ENCODE measurements at regions not wholly inside any gene's neighbourhood (a gene's known extent, or its start where the extent isn't known, plus 50 kb on each side); places are given as distances from the start of the nearest gene placed in this dataset.

DNA sequence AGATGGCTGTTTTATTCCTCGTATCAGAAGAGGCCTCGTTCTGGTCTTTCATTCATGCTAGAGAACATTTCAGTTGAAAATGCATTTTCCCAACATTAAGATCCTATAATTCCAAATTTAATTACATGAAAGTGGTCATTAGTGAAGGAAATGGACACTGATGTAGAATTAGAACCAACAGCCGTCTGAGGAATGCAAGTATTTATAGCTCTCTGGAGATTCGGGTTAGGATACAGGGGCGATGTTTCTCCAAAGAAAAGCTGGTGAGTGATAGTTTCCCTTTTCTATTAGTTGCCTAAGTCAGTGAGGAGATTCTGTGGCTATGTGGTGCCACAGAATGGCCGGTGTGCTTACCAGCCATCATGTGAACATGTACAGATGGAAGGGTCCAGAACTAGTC, 109.0 kb upstream of the IL12A start:
- peak overlapping the region in 3 of 4 donors; percentile 3 to 67 (median 55) for H3K27ac ChIP-seq
- intact Hi-C loops (cut with DNase I): no loop called here
- no peak for TF ChIP-seq POLR2AphosphoS5 (IDR thresholded peaks at IDR 0.05)
- no peak for TF ChIP-seq POLR2A (IDR thresholded peaks at IDR 0.05)
- no peak for TF ChIP-seq EP300 (IDR thresholded peaks at IDR 0.05)
- TF ChIP-seq, protein P1, sequence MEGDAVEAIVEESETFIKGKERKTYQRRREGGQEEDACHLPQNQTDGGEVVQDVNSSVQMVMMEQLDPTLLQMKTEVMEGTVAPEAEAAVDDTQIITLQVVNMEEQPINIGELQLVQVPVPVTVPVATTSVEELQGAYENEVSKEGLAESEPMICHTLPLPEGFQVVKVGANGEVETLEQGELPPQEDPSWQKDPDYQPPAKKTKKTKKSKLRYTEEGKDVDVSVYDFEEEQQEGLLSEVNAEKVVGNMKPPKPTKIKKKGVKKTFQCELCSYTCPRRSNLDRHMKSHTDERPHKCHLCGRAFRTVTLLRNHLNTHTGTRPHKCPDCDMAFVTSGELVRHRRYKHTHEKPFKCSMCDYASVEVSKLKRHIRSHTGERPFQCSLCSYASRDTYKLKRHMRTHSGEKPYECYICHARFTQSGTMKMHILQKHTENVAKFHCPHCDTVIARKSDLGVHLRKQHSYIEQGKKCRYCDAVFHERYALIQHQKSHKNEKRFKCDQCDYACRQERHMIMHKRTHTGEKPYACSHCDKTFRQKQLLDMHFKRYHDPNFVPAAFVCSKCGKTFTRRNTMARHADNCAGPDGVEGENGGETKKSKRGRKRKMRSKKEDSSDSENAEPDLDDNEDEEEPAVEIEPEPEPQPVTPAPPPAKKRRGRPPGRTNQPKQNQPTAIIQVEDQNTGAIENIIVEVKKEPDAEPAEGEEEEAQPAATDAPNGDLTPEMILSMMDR (IDR thresholded peaks at IDR 0.05): no peak
- no peaks in the 10 kb centered on the region for H3K36me3 ChIP-seq
- no peaks in the 10 kb centered on the region for H3K27me3 ChIP-seq
- WGBS, 2 donors: 74 to 77% methylated on average over 6 of the region's 6 CpGs
- no peaks in the 10 kb centered on the region for H3K9me3 ChIP-seq
- DNase-seq: no peak
- peaks cover 0 to 66% (median 55%) of the 10 kb centered on the region in 4 donors for H3K4me1 ChIP-seq
- no peak overlapping the region for H3K4me3 ChIP-seq

DNA sequence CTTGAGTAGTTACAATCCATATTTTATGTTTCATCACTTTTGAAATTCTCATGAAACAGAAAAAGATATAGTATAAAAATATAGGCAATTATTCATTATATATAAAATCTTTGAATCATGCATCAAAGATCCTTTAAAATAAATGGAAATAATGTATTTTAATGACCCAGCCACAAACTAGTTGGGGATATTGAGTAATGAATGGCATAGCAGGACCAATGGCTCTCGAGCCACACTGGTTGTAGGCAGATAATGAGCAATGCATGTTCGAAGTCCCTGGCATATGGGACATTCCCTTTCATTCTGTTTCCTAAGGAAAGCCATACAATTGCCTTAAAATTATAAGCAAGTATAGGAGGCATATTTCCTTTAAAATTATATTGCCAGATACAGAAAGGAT, 107.4 kb upstream of the IL12A start:
- no peaks in the 10 kb centered on the region for H3K36me3 ChIP-seq
- TF ChIP-seq EP300 (IDR thresholded peaks at IDR 0.05) (no peak), POLR2AphosphoS5 (IDR thresholded peaks at IDR 0.05) (no peak), POLR2A (IDR thresholded peaks at IDR 0.05) (no peak)
- TF ChIP-seq, protein P1 (IDR thresholded peaks at IDR 0.05): no peak

DNA sequence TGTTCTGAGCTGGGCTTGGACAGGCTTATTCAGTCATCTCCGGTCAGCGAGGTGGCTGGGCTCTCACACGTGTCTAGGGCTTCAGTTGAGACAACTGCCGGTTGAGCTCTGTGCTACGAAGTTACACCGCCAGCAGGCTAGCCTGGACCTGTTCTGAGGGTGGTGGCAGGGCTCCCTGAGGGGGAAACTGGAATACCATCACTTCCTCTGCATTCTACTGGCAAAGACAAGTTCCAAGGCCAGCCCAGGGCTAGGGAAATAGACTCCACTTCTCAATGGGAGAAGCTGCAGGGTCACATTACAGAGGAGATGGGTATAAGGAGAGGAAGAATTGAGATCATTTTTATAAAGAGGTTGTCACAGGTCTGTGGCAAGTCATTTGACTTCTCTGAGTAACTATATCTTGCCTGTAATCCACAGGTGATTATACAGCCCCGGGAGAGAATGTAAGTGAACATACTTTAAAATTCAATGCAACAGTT, 106.8 kb upstream of the IL12A start:
- Histone ChIP-seq H3K4me1 (peaks cover 0 to 78% (median 69%) of the 10 kb centered on the region in 4 donors), H3K36me3 (no peaks in the 10 kb centered on the region), H3K27me3 (no peaks in the 10 kb centered on the region), H3K9me3 (no peaks in the 10 kb centered on the region), H3K4me3 (no peak overlapping the region), H3K27ac (peak overlapping the region; percentile 34 to 74 (median 64))
- intact Hi-C loops (cut with DNase I): loop anchor here (2.0 to 10.0 kb wide), 3 partner anchors 40 to 617 kb away; no protein-coding TSS in a partner anchor
- 83 to 86% methylated on average over 7 of the region's 7 CpGs for WGBS, 2 donors
- TF ChIP-seq POLR2AphosphoS5 (IDR thresholded peaks at IDR 0.05) (no peak), EP300 (IDR thresholded peaks at IDR 0.05) (no peak), POLR2A (IDR thresholded peaks at IDR 0.05) (no peak)
- TF ChIP-seq, protein P1 (IDR thresholded peaks at IDR 0.05): no peak
- peak; percentile 67 for DNase-seq

More for the DNA sequence above, 107.4 kb upstream of the IL12A start:
- DNase-seq: no peak
- no peaks in the 10 kb centered on the region for H3K27me3 ChIP-seq
- H3K9me3 ChIP-seq: no peaks in the 10 kb centered on the region
- intact Hi-C loops (cut with DNase I): loop anchor here (5.0 to 10.0 kb wide), 2 partner anchors 39 to 616 kb away; no protein-coding TSS in a partner anchor
- 86 to 92% methylated on average over 2 of the region's 2 CpGs for WGBS, 2 donors
- H3K27ac ChIP-seq: peak overlapping the region; percentile 34 to 74 (median 64)
- peaks cover 0 to 72% (median 64%) of the 10 kb centered on the region in 4 donors for H3K4me1 ChIP-seq
- H3K4me3 ChIP-seq: no peak overlapping the region

DNA sequence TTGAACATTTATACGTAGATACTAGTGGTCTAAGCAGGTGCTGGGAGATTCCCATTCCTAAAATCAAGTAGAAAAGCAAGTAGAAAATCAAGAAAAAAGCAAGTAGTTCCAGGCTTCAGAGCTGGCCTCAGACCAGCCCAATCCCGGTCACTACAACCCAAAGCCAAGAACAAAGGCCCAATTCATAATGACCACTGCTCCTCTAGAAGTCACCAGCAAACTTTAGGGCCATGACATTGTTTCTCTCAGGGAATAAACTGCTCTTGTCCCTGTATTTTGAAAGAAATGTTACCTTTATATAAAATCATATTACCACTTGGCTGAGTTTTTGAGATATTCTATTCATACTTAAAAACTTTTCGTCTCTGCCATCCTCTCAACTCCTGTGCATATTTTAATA, 106.3 kb upstream of the IL12A start:
- TF ChIP-seq POLR2A (IDR thresholded peaks at IDR 0.05) (no peak), POLR2AphosphoS5 (IDR thresholded peaks at IDR 0.05) (no peak), EP300 (IDR thresholded peaks at IDR 0.05) (no peak)
- TF ChIP-seq, protein P1 (IDR thresholded peaks at IDR 0.05): no peak
- H3K36me3 ChIP-seq: no peaks in the 10 kb centered on the region
- DNase-seq: no peak
- H3K27ac ChIP-seq: peak overlapping the region; percentile 34 to 74 (median 64)
- peaks cover 0 to 82% (median 74%) of the 10 kb centered on the region in 4 donors for H3K4me1 ChIP-seq
- no peaks in the 10 kb centered on the region for H3K27me3 ChIP-seq
- intact Hi-C loops (cut with DNase I): loop anchor here (2.0 to 10.0 kb wide), 3 partner anchors 40 to 618 kb away; no protein-coding TSS in a partner anchor
- 73 to 90% methylated on average over 3 of the region's 3 CpGs for WGBS, 2 donors
- H3K4me3 ChIP-seq: no peak overlapping the region
- H3K9me3 ChIP-seq: no peaks in the 10 kb centered on the region
